Ovary (tissue), 7 donors: ENCODE measurements at regions not wholly inside any gene's neighbourhood (a gene's known extent, or its start where the extent isn't known, plus 50 kb on each side); places are given as distances from the start of the nearest gene placed in this dataset.

Experiments
- DNase-seq, 5 donors: peaks; one replicate each; pipeline ENCODE4 v3.0.0-alpha.2; 2019 to 2020
- H3K27ac ChIP-seq, 2 donors: fragments of 200-600 bp; one replicate each; pipeline versions ENCODE4 v1.5.1 to v1.8.0; 2019 to 2022
- H3K27me3 ChIP-seq: fragments of 200-600 bp; one replicate; pipeline ENCODE4 v1.8.0; 2022
- H3K36me3 ChIP-seq: fragments of 200-600 bp; sonication (generic); one replicate; pipeline ENCODE4 v1.5.1; 2019
- H3K4me1 ChIP-seq: one replicate; pipeline ENCODE4 v1.8.1; 2013; ENCODE audit warnings: mild to moderate bottlenecking, moderate library complexity; ENCODE audit not compliant: insufficient read depth
- H3K4me3 ChIP-seq: fragments of 200-600 bp; sonication (generic); one replicate; pipeline ENCODE4 v1.5.1; 2017
- H3K9me3 ChIP-seq, 2 donors: fragments of 200-600 bp in 1 of 2; sonication (generic) in 1 of 2; one replicate each; pipeline versions ENCODE4 v1.5.1 to v1.8.1; 2013 to 2019; ENCODE audit warnings: mild to moderate bottlenecking in 1 of 2, moderate library complexity in 1 of 2
- EP300 ChIP-seq: sonication (generic); formaldehyde crosslinking; IDR thresholded peaks from one replicate; pipeline ENCODE4 v1.6.1; 2017; ENCODE audit warnings: antibody characterized with exemption
- POLR2A ChIP-seq: fragments of 450-650 bp; IDR thresholded peaks from one replicate; pipeline ENCODE4 v1.6.1; 2017; ENCODE audit warnings: antibody characterized with exemption, mild to moderate bottlenecking, moderate library complexity
- WGBS, 3 donors: extraction: QIAGEN DNeasy Blood & Tissue Kit in 1 of 3; methylation state at CpG; one replicate each; pipeline versions ENCODE4 v1.1.5 to v1.1.7; 2013 to 2017; 5-methylcytosine and 5-hydroxymethylcytosine counted together
- intact Hi-C, 4 donors: fragments of 100-400 bp; cut with DNase I; formaldehyde crosslinking; loops; one replicate each; pipeline versions ENCODE4 v1.11.0 to v1.15.1; 2022 to 2023
- TF ChIP-seq, protein P1 (sequence below), 3 donors: fragments of 450-650 bp in 2 of 3; fragments of 200-600 bp in 1 of 3; IDR thresholded peaks; one replicate each; pipeline versions ENCODE4 v1.5.1 to v1.8.0; 2016 to 2022; ENCODE audit warnings: antibody characterized with exemption in 3 of 3, mild to moderate bottlenecking in 1 of 3
- donor health status: DM: no; HTN: no; CAD: no; lungs with moderate emphysema.
- donor health status: DM: no; HTN: no; CAD: no.
- donor health status: Bipolar disorder and iron deficiency.
- donor health status: DM: no; HTN: no; CAD: no.
- donor health status: DM: yes; HTN: yes; CAD: no.

DNA sequence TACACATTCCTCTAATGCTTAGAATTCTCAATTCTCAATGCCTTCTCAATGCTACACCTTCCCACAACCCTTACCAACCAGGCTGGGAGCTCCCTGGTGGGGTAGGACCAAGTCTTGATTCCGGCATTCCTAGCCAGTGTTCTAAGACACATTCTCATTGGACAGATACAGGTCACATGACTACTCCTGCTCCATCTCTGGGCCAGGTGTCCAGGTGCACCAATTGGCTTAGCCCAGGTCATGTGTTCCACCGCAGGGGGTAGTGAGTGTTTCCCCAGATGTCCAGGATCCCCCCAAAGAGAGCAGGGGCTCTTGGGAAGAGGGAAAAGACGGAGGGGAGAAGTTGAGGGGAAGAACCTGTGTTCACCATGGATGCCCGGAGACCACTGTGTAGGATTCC, 58.7 kb upstream of the MLN start:
- Histone ChIP-seq H3K9me3 (no peaks in the 10 kb centered on the region), H3K4me1 (no peaks in the 10 kb centered on the region), H3K36me3 (no peaks in the 10 kb centered on the region), H3K27ac (no peak overlapping the region), H3K4me3 (no peak overlapping the region), H3K27me3 (no peaks in the 10 kb centered on the region)
- intact Hi-C loops, result no loop called here
- 87 to 92% (median 91%) methylated on average over 4 of the region's 4 CpGs for WGBS, 3 donors
- TF ChIP-seq, protein P1, sequence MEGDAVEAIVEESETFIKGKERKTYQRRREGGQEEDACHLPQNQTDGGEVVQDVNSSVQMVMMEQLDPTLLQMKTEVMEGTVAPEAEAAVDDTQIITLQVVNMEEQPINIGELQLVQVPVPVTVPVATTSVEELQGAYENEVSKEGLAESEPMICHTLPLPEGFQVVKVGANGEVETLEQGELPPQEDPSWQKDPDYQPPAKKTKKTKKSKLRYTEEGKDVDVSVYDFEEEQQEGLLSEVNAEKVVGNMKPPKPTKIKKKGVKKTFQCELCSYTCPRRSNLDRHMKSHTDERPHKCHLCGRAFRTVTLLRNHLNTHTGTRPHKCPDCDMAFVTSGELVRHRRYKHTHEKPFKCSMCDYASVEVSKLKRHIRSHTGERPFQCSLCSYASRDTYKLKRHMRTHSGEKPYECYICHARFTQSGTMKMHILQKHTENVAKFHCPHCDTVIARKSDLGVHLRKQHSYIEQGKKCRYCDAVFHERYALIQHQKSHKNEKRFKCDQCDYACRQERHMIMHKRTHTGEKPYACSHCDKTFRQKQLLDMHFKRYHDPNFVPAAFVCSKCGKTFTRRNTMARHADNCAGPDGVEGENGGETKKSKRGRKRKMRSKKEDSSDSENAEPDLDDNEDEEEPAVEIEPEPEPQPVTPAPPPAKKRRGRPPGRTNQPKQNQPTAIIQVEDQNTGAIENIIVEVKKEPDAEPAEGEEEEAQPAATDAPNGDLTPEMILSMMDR (IDR thresholded peaks at IDR 0.05), result no peak
- TF ChIP-seq EP300 (no peak), POLR2A (no peak)
- DNase-seq, result no peak

DNA sequence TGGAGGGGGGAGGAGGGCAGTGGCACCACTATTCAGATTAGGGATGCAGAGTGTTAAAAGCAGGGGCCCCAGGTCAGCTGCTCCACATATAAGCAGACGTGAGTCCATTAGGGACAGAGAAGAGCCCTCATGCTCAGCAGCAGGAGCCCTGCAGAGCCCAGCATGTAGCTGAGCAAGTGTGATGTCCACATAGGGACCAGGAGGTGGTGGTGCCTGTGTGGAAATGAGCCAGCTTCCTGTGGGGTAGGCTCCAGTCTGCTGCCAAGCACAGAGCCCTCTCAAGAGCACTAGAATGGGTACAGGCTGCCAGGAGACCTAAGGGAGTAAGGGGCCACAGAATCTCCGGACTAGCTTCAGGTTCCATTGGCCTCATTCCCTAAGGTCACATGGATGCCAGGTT, 57.9 kb upstream of the MLN start:
- DNase-seq, result no peak
- intact Hi-C loops, result no loop called here
- TF ChIP-seq EP300 (no peak), POLR2A (no peak)
- TF ChIP-seq, protein P1 (IDR thresholded peaks at IDR 0.05), result no peak
- Histone ChIP-seq H3K36me3 (no peaks in the 10 kb centered on the region), H3K27ac (no peak overlapping the region), H3K4me1 (no peaks in the 10 kb centered on the region), H3K27me3 (no peaks in the 10 kb centered on the region), H3K4me3 (no peak overlapping the region), H3K9me3 (no peaks in the 10 kb centered on the region)
- WGBS, 3 donors, result 53 to 72% (median 72%) methylated on average over 2 of the region's 2 CpGs

DNA sequence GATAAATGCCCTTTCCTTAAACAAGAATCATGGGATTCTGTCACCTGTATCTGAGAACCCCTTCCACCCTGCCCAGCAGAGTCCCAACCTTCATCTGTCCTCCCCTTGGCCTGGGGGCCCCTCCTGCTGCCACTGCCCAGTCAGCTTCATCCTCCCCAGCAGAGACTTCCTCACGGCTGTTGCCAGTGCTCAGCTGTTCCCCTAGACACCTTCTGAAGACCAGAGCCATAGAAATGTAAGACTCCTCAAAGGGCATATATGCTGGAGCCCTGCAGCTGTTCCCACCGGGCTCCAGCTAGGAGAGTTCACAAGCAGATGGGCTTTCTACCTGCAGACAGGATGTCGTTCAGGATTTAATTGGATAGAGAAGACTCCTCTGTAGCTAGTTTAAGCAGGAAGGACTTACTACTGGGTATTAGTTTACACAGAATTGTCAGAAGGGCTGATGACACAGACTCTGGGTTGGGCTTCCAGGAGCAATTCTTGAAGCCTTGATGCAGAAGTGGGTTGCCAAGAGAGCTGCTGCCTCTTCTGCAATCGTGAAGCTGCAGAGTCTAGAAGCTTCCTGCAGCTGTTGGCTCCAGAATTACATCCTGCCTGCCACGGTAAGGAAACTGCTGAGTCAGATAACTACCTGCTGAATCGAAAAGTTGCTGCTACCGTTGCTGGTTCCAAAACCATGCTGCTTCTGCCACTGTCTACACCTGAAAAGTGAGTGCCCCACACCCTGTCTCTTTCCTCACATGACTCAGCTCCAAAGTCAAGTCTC, 57.1 kb upstream of the MLN start:
- Histone ChIP-seq H3K4me1 (no peaks in the 10 kb centered on the region), H3K27ac (no peak overlapping the region), H3K27me3 (no peaks in the 10 kb centered on the region), H3K9me3 (no peaks in the 10 kb centered on the region), H3K4me3 (no peak overlapping the region), H3K36me3 (no peaks in the 10 kb centered on the region)
- WGBS, 3 donors, result 19 to 28% (median 21%) methylated on average over 7 of the region's 7 CpGs
- intact Hi-C loops, result no loop called here
- DNase-seq, result no peak
- TF ChIP-seq, protein P1 (IDR thresholded peaks at IDR 0.05), result no peak
- TF ChIP-seq EP300 (no peak), POLR2A (no peak)

DNA sequence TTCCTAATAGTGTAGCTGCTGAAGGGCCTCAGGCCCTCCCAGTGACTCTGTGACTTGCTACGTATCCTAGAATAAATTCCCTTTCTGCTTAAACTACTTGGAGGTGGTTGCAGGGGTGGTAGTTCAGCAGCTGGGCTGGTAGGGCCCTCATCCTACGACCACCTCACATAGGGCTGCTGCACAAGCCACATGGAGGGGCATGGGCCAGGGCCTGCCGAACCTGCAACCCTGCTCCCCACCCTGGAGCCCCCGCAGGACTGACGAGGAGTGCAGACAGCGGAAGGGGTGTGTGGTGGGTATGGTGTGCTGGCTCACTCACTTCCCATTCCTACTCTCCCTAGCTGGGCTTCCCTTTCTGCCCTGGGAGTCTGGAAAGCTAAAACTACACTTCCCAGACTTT, 56.2 kb upstream of the MLN start:
- no peak for DNase-seq
- intact Hi-C loops, result no loop called here
- Histone ChIP-seq H3K4me3 (no peak overlapping the region), H3K4me1 (no peaks in the 10 kb centered on the region), H3K9me3 (no peaks in the 10 kb centered on the region), H3K36me3 (no peaks in the 10 kb centered on the region), H3K27me3 (no peaks in the 10 kb centered on the region), H3K27ac (no peak overlapping the region)
- no peak for TF ChIP-seq EP300
- WGBS, 3 donors, result 89 to 91% (median 91%) methylated on average over 6 of the region's 6 CpGs

DNA sequence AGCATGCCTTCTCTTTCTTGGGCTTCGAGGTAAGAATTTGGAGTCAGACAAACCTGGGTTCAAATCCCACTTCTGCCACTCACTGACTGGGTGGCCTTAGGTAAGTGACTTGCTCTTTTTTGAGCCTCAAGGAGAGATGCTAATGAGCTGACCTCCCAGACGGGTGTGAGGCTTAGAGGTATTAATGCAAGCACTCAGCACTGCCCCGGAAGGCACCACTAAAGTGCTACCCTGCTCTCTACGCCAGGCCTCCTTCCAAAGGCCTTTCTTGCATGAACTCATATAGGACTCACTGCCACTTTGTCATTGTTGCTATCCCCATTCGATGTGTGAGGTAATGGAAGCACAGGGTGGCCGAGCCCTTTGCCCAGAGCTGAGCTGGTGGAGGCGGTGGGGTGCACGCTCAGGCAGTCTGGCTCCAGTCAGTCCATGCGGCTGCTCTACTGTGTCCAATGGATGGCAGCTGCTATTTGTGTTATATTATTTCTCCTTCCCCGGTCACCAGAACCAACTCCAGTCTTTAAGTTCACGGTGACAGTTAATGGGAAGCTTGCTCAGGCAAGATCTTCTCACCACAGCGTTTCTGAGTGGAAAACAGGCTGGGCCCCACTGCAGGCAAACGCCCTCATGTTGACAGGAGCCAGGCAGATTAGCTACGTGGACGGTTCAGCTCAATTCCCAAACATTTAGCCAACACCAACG, 55.2 kb upstream of the MLN start:
- DNase-seq, result no peak
- no peaks in the 10 kb centered on the region for H3K36me3 ChIP-seq
- TF ChIP-seq POLR2A, result no peak
- H3K4me1 ChIP-seq, result no peaks in the 10 kb centered on the region
- WGBS, 3 donors, result 76 to 85% (median 80%) methylated on average over 16 of the region's 16 CpGs
- H3K4me3 ChIP-seq, result no peak overlapping the region
- no peaks in the 10 kb centered on the region for H3K9me3 ChIP-seq
- H3K27ac ChIP-seq, result no peak overlapping the region
- intact Hi-C loops, result no loop called here
- H3K27me3 ChIP-seq, result no peaks in the 10 kb centered on the region
